ENCODE measurements at regions not wholly inside any gene's neighbourhood (a gene's known extent, or its start where the extent isn't known, plus 50 kb on each side); places are given as distances from the start of the nearest gene placed in this dataset.

- DNase-seq (ENCODE audit: low read depth), result no peak
Measured at GRCh38 chr1:198861636-198862035, 222.8 kb downstream of the PTPRC start.

- DNase-seq (ENCODE audit: low read depth), result no peak
Measured at GRCh38 chr1:198864695-198865094, 225.9 kb downstream of the PTPRC start.

GRCh38 chr1:198865319-198865718, 226.5 kb downstream of the PTPRC start:
- DNase-seq (ENCODE audit: low read depth), result peak; percentile 28

GRCh38 chr1:198867182-198867581, 228.3 kb downstream of the PTPRC start:
- DNase-seq (ENCODE audit: low read depth), result no peak

- DNase-seq (ENCODE audit: low read depth), result no peak
Measured at GRCh38 chr1:198873696-198874230, 234.9 kb downstream of the PTPRC start.

GRCh38 chr1:198876371-198876871, 237.6 kb downstream of the PTPRC start:
- no peak for DNase-seq (ENCODE audit: low read depth)

GRCh38 chr1:198878566-198878965, 239.7 kb downstream of the PTPRC start:
- no peak for DNase-seq (ENCODE audit: low read depth)

- DNase-seq (ENCODE audit: low read depth), result no peak
Measured at GRCh38 chr1:198879711-198880306, 241.0 kb downstream of the PTPRC start.

- peak; percentile 33 for DNase-seq (ENCODE audit: low read depth)
Measured at GRCh38 chr1:198880397-198880796, 241.6 kb downstream of the PTPRC start.

GRCh38 chr1:198880818-198881597, 242.2 kb downstream of the PTPRC start:
- DNase-seq (ENCODE audit: low read depth), result peak; percentile 80

GRCh38 chr1:198883184-198883583, 244.3 kb downstream of the PTPRC start:
- DNase-seq (ENCODE audit: low read depth), result no peak

GRCh38 chr1:198887866-198888265, 249.0 kb downstream of the PTPRC start:
- DNase-seq (ENCODE audit: low read depth), result no peak

GRCh38 chr1:198888379-198888943, 249.6 kb downstream of the PTPRC start:
- DNase-seq (ENCODE audit: low read depth), result no peak

- no peak for DNase-seq (ENCODE audit: low read depth)
Measured at GRCh38 chr1:198889101-198889500, 250.3 kb downstream of the PTPRC start.

- no peak for DNase-seq (ENCODE audit: low read depth)
Measured at GRCh38 chr1:198889749-198890148, 250.9 kb downstream of the PTPRC start.

GRCh38 chr1:198890214-198890930, 251.5 kb downstream of the PTPRC start:
- no peak for DNase-seq (ENCODE audit: low read depth)

- DNase-seq (ENCODE audit: low read depth), result peak; percentile 58
Measured at GRCh38 chr1:198892065-198892464, 253.2 kb downstream of the PTPRC start.

- no peak for DNase-seq (ENCODE audit: low read depth)
Measured at GRCh38 chr1:198893141-198893540, 254.3 kb downstream of the PTPRC start.

- DNase-seq (ENCODE audit: low read depth), result no peak
Measured at GRCh38 chr1:198893763-198894444, 255.1 kb downstream of the PTPRC start.

- no peak for DNase-seq (ENCODE audit: low read depth)
Measured at GRCh38 chr1:198901266-198901665, 262.4 kb downstream of the PTPRC start.

- no peak for DNase-seq (ENCODE audit: low read depth)
Measured at GRCh38 chr1:198902655-198903054, 263.8 kb downstream of the PTPRC start.

All from myocyte (in vitro differentiated cells).